Astrocyte (in vitro differentiated cells and primary cell): ENCODE measurements at regions not wholly inside any gene's neighbourhood (a gene's known extent, or its start where the extent isn't known, plus 50 kb on each side); places are given as distances from the start of the nearest gene placed in this dataset.
A peak's percentile ranks its signal among the peaks of the same experiment; 100 is the strongest.

Experiments used
- DNase-seq: peaks from one replicate; pipeline ENCODE4 v3.0.0-alpha.2; 2010; ENCODE audit warnings: low read depth
- FAIRE-seq: peaks from 2 replicates; lab custom pipeline; 2011; peaks lifted over from hg19 to GRCh38; lab: Jason Lieb, UNC
- H2AFZ ChIP-seq: 2 replicates; pipeline ENCODE4 v1.6.0; 2012; ENCODE audit warnings: low read depth, low read length, inconsistent platforms
- H3K27ac ChIP-seq: 2 replicates; pipeline ENCODE4 v1.5.1; 2011; ENCODE audit warnings: low read depth, low read length, inconsistent platforms
- H3K27me3 ChIP-seq: 2 replicates; pipeline ENCODE4 v1.6.0; 2011; ENCODE audit warnings: low read length, inconsistent platforms; ENCODE audit not compliant: insufficient read depth
- H3K36me3 ChIP-seq: 2 replicates; pipeline ENCODE4 v1.5.1; 2011; ENCODE audit warnings: low read length, inconsistent platforms; ENCODE audit not compliant: insufficient read depth
- H3K4me1 ChIP-seq: 2 replicates; pipeline ENCODE4 v1.5.1; 2011; ENCODE audit warnings: low read length, inconsistent platforms; ENCODE audit not compliant: insufficient read depth
- H3K4me2 ChIP-seq: 2 replicates; pipeline ENCODE4 v1.6.0; 2012; ENCODE audit warnings: low read length, inconsistent platforms
- H3K4me3 ChIP-seq: 2 replicates; pipeline ENCODE4 v1.5.1; 2011; ENCODE audit warnings: low read depth, mild to moderate bottlenecking, low read length, inconsistent platforms; ENCODE audit not compliant: insufficient read depth
- H3K79me2 ChIP-seq: 2 replicates; pipeline ENCODE4 v1.6.0; 2012; ENCODE audit warnings: mild to moderate bottlenecking, low read length, inconsistent platforms; ENCODE audit not compliant: insufficient read depth
- H3K9ac ChIP-seq: 2 replicates; pipeline ENCODE4 v1.6.0; 2012; ENCODE audit warnings: mild to moderate bottlenecking, low read length, inconsistent platforms
- H3K9me3 ChIP-seq: 2 replicates; pipeline ENCODE4 v1.5.1; 2012; ENCODE audit warnings: low read depth, mild to moderate bottlenecking, low read length, inconsistent platforms; ENCODE audit not compliant: insufficient read depth
- H4K20me1 ChIP-seq: 2 replicates; pipeline ENCODE4 v1.6.0; 2012; ENCODE audit warnings: low read length, inconsistent platforms; ENCODE audit not compliant: insufficient read depth
- H3K27ac Mint-ChIP-seq: one replicate; pipeline ENCODE4 v1.8.0; 2021; ENCODE audit warnings: mild to moderate bottlenecking, mixed read lengths; ENCODE audit not compliant: unreplicated experiment
- H3K27me3 Mint-ChIP-seq: one replicate; pipeline ENCODE4 v1.8.0; 2021; ENCODE audit warnings: low read depth, mixed read lengths; ENCODE audit not compliant: unreplicated experiment
- H3K36me3 Mint-ChIP-seq: one replicate; pipeline ENCODE4 v1.8.0; 2021; ENCODE audit warnings: low read depth, mixed read lengths; ENCODE audit not compliant: unreplicated experiment
- H3K4me1 Mint-ChIP-seq: one replicate; pipeline ENCODE4 v1.8.0; 2021; ENCODE audit warnings: low read depth, mixed read lengths; ENCODE audit not compliant: unreplicated experiment
- H3K4me3 Mint-ChIP-seq: one replicate; pipeline ENCODE4 v1.8.0; 2021; ENCODE audit warnings: mild to moderate bottlenecking, moderate library complexity, mixed read lengths; ENCODE audit not compliant: unreplicated experiment
- H3K9me3 Mint-ChIP-seq: one replicate; pipeline ENCODE4 v1.8.0; 2021; ENCODE audit warnings: mild to moderate bottlenecking, mixed read lengths; ENCODE audit not compliant: unreplicated experiment
- CTCF ChIP-seq: IDR thresholded peaks from 2 replicates; pipeline ENCODE4 v1.5.1; 2011; ENCODE audit warnings: low read depth, mild to moderate bottlenecking, inconsistent platforms, low read length, moderate library complexity; ENCODE audit not compliant: insufficient read depth
- EZH2 ChIP-seq: IDR thresholded peaks from 2 replicates; pipeline ENCODE4 v1.6.1; 2012; ENCODE audit warnings: mild to moderate bottlenecking, low read length, inconsistent platforms; ENCODE audit not compliant: insufficient read depth

GRCh38 chr4:11615601-11616000, 186.9 kb upstream of the HS3ST1 start:
- H3K4me1 Mint-ChIP-seq, result peaks cover 23% of the 10 kb centered on the region
- Histone ChIP-seq H4K20me1 (no peaks in the 10 kb centered on the region), H3K79me2 (no peaks in the 10 kb centered on the region), H2AFZ (no peak overlapping the region), H3K9ac (no peak overlapping the region), H3K9me3 (no peaks in the 10 kb centered on the region), H3K36me3 (no peaks in the 10 kb centered on the region), H3K4me2 (no peak overlapping the region), H3K4me1 (peaks cover 12% of the 10 kb centered on the region), H3K27me3 (no peaks in the 10 kb centered on the region), H3K4me3 (no peak overlapping the region), H3K27ac (no peak overlapping the region)
- H3K36me3 Mint-ChIP-seq, result no peaks in the 10 kb centered on the region
- no peak for TF ChIP-seq EZH2
- no peak for TF ChIP-seq CTCF
- no peaks in the 10 kb centered on the region for H3K27me3 Mint-ChIP-seq
- FAIRE-seq, result no peak
- H3K9me3 Mint-ChIP-seq, result no peaks in the 10 kb centered on the region
- no peak overlapping the region for H3K27ac Mint-ChIP-seq
- DNase-seq, result no peak
- H3K4me3 Mint-ChIP-seq, result no peak overlapping the region

GRCh38 chr4:11614426-11614825, 185.7 kb upstream of the HS3ST1 start:
- Histone ChIP-seq H3K4me3 (no peak overlapping the region), H3K27ac (no peak overlapping the region), H2AFZ (peak overlapping the region; percentile 9), H3K9ac (no peak overlapping the region), H3K36me3 (no peaks in the 10 kb centered on the region), H3K4me2 (peak overlapping the region; percentile 36), H3K4me1 (peaks cover 12% of the 10 kb centered on the region), H3K27me3 (no peaks in the 10 kb centered on the region), H3K9me3 (no peaks in the 10 kb centered on the region), H3K79me2 (no peaks in the 10 kb centered on the region), H4K20me1 (no peaks in the 10 kb centered on the region)
- no peaks in the 10 kb centered on the region for H3K9me3 Mint-ChIP-seq
- H3K27me3 Mint-ChIP-seq, result no peaks in the 10 kb centered on the region
- DNase-seq, result peak; percentile 31
- no peak for FAIRE-seq
- H3K4me1 Mint-ChIP-seq, result peaks cover 23% of the 10 kb centered on the region
- peak overlapping the region; percentile 67 for H3K27ac Mint-ChIP-seq
- H3K36me3 Mint-ChIP-seq, result no peaks in the 10 kb centered on the region
- H3K4me3 Mint-ChIP-seq, result no peak overlapping the region
- TF ChIP-seq CTCF (no peak), EZH2 (no peak)

DNA sequence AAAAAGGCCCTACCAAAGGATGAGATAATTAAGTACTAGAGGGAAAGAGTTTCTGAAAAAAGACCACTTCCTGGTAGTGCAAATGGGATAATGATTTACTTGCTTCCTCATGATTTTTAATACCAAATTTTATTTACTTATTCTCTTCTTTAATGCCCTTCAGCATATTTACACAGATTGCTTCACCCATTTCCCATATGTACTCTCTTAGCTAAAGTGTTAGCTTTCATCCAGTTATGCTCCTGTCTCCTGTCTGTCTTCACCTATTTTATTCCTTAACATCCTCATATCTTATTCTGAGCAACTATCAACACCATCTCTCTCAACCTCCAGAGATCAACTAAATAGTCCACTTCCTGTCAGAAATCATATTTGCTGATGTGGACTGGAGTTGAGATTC, 183.2 kb upstream of the HS3ST1 start:
- H3K27ac Mint-ChIP-seq, result no peak overlapping the region
- no peak for FAIRE-seq

More for the DNA sequence above, 183.2 kb upstream of the HS3ST1 start:
- no peaks in the 10 kb centered on the region for H3K27me3 ChIP-seq
- H3K4me3 ChIP-seq, result no peak overlapping the region
- Mint-ChIP-seq H3K4me1 (peaks cover 18% of the 10 kb centered on the region), H3K27me3 (no peaks in the 10 kb centered on the region), H3K9me3 (no peaks in the 10 kb centered on the region), H3K4me3 (no peak overlapping the region), H3K36me3 (no peaks in the 10 kb centered on the region)
- no peak overlapping the region for H2AFZ ChIP-seq
- TF ChIP-seq EZH2 (no peak), CTCF (no peak)
- no peak overlapping the region for H3K27ac ChIP-seq
- H4K20me1 ChIP-seq, result no peaks in the 10 kb centered on the region
- H3K79me2 ChIP-seq, result no peaks in the 10 kb centered on the region
- H3K4me2 ChIP-seq, result no peak overlapping the region
- H3K9me3 ChIP-seq, result no peaks in the 10 kb centered on the region
- peaks cover 12% of the 10 kb centered on the region for H3K4me1 ChIP-seq
- DNase-seq, result no peak
- no peak overlapping the region for H3K9ac ChIP-seq
- H3K36me3 ChIP-seq, result no peaks in the 10 kb centered on the region
